Myocyte (in vitro differentiated cells): ENCODE measurements at regions not wholly inside any gene's neighbourhood (a gene's known extent, or its start where the extent isn't known, plus 50 kb on each side); places are given as distances from the start of the nearest gene placed in this dataset.

Experiments used
- DNase-seq: peaks from one replicate; pipeline ENCODE4 v3.0.0-alpha.2; 2012; ENCODE audit warnings: low read depth

DNA sequence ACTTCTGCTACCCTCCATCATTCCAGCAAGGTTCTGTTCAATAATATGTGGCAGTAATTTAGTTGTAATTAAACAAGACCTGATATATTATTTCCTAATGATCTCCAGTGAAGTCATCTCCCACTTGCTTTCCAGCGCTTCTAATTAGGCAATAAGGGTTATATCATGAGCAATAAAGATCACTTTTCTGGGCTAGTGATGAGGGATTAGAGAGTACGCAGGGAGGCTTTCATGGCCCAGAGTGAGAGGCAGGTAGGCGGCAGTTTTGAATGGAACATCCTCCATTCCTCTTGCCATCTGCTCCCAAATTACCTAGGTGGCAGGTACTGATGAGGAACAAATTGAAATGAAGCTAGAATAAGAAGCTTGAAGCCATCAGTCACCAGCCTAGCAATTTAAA lies 358.1 kb upstream of the SYT4 start:
- no peak for DNase-seq

DNA sequence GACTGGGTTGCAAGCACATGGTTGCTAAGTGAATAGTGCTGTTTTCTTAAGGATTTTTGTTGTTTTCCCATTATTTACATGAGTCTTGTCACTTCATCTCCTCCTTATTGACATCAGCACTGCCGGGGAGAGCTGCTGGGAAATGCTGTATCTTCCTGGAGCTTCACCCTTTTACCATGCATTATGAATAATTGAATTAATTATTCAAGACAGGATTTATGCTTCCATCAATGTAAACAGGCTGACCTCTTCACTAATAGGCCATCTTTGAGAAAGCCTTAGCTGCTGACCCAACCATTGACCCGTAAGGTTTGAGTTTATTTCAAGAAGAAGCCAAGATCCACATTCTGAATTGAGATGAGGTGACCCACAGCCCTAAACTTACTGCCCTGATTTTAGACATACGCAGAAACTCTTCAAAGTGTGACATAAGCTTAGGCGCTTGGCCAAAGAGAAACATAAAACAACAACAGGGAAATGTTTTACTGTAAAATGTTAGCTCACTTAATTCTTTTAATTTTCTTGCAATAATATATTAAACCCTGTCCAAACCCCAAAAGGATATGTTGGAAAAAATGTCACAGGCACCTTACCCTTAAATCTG lies 365.5 kb upstream of the SYT4 start:
- no peak for DNase-seq

DNA sequence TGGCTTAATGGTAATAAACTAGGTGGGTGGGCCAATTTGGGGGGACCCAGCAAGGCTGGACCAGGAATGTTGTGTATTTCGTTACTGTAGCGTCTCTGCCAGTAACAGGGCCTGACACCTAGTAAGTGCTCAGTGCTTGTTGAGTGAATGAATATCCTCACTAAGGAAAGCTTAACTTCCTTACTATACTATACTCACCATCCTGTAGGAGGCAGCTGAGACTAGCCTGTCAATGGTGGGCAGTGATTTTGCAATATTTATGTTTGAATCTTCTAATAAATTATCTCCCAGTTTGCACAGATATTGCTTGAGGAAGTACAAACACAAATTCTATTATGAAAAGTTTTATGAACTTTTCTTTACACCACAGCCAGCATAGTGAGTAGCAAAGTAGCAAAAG lies 370.7 kb upstream of the SYT4 start:
- no peak for DNase-seq

DNA sequence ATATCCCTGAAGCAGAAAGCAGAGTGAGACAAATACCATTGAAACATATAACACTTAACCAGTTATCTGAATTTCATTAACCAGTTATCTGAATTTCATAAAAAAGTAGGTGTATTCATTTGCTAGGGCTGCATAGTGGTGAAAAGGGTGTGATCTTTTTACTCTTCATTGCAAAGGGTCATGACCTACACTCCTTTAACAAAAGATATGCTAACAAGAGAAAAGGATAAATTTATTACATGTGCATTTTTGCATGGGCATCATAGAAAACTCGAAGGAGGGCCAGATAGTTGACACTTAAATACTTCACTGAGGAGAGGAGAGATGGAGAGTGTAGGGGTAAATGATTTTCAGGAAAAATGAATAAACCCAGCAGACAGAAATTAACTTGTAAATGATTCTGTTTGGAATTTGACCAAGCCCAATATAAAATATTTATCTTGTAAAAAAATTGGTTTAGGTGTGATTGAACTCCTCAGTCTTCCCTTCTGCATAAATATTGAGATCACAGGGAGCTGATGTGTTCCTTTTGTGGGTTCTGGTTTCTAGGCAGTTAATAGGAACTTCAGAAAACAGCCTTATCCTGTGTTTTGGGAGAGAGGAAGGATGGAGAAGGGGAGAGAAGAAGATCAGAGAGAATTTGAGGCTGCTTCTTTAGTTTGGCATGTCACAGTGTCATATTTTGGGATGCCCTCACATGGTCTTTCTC lies 372.5 kb upstream of the SYT4 start:
- no peak for DNase-seq

DNA sequence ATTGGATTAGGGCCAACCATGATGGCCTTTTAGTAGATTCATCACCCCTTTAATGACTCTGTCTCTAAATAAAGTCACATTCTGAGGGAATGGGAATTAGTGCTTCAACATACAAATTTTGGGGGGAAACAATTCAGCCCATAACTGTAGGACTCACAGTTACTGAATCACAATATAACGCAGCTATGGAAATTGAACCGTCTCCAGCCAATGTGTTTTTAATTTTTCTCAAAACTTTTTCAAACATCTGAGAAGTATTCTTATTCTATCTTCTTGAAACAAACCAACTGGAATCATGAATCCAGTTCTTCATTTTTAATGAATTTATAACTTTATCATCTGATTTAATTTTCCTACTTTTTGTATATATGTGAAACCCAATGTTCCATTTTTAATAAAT lies 373.1 kb upstream of the SYT4 start:
- no peak for DNase-seq

DNA sequence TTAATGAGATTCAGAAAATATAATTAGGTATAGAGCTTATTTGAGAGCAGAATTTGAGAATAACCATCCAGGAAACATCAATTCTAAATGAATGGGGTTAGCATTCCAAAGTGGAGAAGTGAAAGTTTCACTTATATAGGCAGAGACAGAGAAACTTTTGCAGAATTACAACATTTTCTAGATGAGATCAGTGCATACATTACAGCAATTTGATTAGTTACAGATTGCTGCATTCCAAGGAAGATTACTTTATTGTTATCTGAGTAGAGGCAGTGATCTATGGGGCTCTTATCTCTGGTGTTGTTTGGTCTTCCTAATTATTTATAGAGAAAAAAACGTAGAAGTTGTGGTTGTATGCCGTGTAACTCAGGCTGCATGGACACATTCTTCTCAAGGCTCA lies 373.8 kb upstream of the SYT4 start:
- DNase-seq, result no peak

DNA sequence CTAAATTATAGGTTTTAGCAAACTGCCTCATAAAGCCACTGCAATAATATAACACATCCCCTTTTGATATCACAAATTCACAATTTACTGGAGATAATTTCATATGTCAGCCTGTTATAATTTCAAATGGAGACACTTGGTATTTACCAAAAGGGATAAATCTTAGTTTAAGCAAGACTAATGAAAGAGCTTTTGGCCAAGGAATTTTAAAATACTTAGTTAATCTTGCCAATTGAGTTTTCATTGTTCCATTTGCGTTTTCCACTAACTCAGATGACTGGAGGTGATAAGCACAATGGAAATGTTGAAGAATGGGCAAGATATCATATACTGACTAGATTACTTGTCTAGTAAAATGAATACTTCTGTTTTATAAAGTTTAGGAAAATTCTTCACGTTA lies 379.3 kb upstream of the SYT4 start:
- DNase-seq, result no peak

DNA sequence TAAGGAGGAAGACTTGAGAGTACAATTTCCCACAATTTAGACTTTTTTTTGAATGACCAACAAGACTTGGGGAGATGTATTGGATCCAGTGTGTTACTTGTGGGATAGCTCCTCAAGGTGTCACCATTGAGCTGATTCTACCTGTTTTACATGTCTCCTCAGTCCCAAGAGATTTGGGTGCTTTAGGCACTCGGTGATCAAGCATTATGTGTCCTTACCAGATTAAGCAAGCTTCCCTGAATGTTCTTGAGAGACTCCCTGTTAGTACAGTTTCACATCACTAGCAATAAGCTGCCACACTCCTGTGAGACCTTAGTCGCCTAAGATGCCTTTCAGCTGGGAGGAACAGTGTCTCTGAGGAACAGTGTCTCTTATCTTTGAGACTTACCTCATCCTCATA lies 384.3 kb upstream of the SYT4 start:
- peak; percentile 49 for DNase-seq

DNA sequence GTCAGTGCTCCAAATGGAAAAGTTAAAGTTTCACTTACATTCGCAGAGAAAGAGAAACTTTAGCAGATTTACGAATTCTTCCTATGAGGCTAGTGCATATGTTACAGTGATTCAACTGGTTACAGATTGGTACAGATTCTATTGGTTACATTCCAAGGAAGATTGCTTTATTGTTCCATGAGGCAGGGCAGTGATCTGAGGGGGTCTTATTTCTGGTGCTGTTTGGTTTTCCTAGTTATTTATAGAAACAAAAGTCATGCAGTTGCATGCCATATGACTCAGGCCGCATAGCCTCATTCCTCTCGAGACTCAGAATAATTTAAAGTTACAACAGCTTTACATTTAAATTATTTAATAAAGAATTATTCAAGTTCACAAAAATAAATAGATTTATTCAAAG lies 385.4 kb upstream of the SYT4 start:
- DNase-seq, result peak; percentile 66

DNA sequence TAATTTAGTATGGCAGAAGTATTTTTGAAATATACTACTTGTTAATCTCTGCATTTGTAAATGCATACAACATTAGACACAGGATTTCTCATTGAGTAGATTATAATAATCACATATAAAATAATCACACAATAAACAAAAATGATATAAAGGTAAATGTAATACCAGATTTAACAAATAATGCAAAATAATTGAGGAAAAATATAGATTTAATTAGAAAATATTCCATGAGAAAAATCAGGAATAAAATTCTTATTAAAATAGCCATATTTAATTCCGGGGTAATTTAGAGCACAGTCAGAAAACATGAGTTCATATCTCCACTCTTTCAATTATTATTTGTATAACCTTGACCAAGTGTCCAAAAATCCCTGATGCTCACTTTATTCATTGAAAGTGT lies 385.9 kb upstream of the SYT4 start:
- DNase-seq, result no peak

DNA sequence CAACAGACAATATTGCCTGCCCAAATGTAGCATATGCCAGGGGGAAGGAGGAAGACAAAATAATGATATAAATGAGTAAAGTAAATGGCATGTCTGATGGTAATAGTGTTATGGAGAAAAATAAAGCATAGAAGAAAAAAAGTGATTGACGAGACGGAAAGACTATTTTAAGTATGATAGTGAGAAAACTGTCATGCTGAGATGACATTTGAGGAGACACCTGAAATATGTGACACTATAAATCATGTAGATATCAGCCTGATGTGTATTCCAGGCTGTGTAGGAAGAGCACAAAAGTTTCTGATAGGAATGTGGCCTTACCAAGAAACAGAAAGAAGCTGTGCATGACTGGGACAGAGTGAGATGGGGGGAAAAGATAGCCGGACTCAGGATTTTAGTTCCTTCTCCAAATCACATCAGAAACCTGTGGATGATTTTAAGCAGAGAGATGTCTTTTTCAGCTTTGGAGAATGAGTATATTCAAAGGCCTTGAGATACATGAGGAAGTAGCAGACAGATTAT lies 387.3 kb upstream of the SYT4 start:
- DNase-seq, result no peak

DNA sequence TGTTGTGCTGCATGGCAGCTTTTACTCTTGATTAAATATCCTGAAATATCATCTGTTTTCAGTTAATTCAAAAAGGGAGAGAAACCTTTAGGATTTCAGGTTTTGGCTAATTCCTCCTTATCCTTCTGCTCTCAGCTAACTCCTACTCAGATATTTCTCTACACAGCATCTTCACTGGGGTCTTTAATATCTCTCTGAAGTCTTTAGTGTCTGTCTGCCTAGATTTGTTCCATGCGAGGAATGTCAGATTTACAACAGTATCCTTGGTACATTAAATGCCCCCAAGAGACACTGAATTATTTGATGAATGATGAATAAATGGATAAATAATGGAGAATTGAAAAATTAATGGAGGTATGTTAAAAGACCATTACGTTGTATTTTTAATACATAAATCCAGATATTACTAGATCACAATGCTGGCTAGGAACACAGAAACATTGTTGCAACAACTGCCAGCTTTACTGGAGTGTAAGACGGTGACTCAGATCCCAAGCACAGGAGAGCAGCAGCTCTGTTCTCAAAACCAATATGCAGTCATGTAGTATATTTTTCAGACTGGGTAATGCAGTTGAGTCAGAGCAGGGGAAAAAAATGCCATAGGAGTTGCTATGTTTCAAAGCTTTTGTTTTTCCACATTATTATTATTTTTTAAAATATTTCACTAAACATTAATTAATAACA lies 388.0 kb upstream of the SYT4 start:
- peak; percentile 59 for DNase-seq

DNA sequence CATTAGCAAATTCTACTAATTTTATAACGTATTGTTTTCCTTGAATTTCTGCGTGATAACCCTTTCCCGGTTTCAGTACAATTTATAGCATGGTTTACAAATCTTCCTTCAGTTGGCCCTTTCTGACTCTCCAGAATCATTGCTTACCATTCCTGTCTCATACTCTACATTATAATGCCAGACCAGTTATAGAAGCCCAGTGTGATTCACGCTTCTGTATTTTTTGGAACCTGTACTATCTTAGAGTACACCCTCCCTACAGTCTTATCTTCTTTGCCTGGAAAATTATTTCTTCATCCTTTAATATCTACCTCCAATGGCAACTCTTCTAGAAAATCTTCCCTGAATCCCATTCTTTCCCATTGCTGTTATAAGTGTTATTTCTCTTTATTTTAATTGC lies 391.6 kb upstream of the SYT4 start:
- no peak for DNase-seq

DNA sequence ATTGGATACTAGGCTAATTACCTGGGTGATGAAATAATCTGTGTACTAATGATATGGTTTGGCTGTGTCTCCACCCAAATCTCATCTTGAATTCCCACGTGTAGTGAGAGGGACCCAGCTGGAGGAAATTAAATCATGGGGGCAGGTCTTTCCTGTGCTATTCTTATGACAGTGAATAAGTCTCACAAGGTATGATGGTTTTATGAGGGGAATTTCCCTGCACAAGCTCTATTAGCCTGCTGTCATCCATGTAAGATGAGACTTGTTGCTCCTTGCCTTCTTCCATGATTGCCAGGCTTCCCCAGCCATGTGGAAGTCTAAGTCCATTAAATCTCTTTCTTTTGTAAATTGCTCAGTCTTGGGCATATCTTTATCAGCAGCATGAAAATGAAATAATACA lies 394.1 kb upstream of the SYT4 start:
- peak; percentile 42 for DNase-seq

DNA sequence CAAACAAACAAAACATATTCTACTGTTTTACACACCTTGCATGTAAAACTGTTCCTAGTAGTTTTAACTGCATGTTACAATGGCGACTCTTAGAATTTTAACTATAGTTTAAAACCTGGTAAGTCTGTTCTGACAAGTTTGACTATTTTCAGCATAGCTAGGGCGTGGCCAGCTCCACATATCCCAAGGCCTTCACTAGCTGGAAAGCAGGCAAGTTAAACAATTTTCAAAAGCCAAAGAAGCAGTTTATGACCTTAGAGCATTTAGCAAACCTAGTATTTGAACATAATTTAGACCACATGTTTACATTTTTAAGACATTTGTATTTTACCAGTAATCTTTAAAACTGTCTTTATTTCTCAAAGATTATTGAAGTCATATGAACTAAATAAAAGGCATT lies 402.8 kb upstream of the SYT4 start:
- DNase-seq, result no peak

DNA sequence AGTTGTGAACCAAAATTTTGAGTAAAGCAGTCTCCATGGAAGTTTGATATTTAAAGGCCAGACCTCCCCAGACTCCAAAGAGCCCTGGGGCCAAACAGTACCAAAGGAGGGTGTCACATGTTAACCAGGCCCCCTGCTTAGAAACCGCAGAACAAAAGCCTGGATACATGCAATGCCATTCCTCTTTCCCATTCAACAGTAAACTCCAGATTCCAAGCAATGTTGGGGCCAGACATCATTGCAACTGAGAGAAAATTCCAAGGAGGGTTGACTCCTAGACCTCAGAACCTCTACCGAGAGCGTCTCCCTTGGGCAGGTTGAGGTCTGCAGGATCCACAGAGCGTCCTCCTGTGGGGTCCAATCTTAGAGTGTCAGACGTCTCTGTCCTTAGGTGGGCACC lies 404.4 kb upstream of the SYT4 start:
- no peak for DNase-seq

DNA sequence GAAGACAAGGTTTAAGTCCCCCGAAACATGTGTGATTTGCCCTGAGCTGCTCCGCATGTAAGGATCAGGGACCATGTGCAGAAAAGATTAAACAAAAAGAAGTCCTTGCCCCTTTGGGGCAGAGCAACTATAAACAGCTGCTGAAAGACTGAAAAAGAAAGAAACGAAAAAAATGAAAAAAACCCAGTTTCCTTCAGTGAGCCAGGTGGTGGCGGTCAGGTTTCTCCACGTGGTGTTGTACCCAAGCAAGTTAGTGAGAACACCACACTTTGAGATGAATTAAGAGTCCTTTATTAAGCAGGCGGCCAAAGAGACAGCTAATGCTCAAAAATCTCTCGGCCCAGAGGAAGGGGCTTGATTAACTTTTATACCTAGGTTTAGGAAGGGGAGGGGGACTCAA lies 404.9 kb upstream of the SYT4 start:
- DNase-seq, result no peak

DNA sequence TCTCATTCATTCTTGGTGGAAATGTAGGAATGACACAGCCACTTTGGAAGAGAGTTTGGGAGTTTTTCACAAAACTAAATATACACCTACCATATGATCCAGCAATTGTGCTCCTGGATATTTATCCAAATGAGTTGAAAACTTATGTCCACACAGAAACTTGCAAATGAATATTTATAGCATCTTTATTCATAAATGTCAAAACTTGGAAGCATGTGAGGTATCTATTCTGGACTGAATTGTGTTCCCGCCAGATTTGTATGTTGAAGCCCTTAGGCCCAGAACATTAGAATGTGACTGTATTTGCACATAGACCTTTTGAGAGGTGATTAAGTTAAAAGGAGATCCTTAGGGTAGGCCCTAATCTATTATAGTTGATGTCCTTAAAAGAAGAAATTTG lies 409.4 kb upstream of the SYT4 start:
- DNase-seq, result no peak

DNA sequence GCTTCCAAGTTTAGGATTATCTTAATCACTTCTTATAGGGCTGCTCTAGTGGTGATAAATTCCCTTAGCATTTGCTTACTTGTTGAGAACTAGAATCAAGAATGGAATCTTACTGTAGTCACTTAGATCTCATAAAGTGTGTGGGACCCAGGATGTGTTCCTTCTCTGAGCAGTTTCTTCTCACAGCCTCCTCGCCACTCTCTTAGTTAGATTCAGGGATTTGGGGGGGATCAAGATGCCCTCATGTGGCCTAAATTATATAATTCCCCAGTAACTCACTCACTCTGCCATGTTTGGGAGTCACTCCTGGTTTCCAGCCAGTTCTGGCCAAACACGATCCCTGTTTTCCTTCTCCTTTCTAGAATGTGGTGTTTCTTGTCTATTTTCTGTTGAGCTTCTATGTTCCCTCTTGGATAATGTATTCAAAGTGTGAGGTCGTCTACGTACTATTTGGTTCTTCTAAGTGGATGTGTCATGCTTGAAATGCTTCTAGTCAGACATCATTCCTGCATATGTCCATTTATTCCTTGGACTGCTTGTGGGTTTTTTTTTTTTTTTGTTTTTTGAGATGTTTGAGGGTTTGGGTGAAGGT lies 414.9 kb upstream of the SYT4 start:
- peak; percentile 9 for DNase-seq

DNA sequence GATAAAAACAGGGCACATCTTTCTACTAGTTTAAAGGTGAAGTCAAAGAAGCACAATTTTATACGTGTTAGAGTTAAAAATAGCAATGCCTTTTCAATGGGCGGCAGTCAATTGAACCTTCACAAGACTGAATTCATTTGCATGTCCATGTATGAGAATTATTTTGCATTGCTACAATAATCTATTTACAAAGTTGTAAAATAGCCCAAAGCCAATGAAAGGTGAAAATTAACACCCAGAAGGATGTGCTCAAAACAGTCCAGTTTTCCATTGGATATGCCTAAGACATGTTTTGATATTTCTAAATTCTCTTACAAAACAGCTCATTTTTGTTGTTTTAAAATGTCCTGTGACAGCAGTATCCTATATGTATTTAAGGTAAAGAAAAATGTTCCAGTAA lies 425.1 kb upstream of the SYT4 start:
- no peak for DNase-seq

DNA sequence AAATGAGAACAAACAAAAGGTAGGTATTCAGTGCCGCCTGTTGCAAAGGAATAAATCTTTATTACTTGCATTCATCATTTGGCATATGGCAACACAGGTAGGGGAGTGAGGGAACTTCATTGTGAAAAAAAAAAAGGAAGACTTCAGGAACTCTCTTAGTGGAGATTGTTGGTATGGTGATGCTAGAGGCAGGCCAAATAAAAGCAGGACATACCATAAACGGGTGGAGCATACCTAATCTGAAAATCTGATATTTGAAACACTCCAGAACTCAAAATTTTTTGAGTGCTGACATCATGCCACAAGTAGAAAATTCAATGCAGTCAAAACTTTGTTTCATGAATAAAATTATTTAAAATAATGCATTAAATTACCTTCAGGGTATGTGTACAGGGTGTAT lies 425.8 kb upstream of the SYT4 start:
- no peak for DNase-seq

DNA sequence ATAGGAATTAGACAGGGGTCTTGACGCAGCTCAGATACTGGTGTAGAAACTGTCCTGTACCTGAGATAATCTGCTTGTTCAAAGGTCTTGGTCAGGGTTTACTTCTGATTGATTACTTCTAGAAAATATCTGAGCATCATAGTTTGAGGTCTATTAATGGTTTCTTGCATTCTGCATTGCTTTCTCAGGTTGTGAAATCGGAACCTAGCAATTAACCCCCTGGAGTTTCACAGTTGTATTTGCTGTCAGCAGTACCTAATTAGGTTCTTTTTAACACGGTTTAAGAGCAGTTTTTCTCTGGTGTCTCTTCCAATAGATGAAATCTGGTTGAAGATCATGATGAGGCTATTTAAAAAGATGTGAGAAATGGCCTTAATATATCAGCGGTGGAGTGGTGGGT lies 428.6 kb upstream of the SYT4 start:
- no peak for DNase-seq
